Caki2 (cell line): ENCODE measurements at regions not wholly inside any gene's neighbourhood (a gene's known extent, or its start where the extent isn't known, plus 50 kb on each side); places are given as distances from the start of the nearest gene placed in this dataset.

ENCODE experiments used
- DNase-seq: peaks from one replicate; pipeline ENCODE4 v3.0.0-alpha.2; 2015; ENCODE audit warnings: low read depth
- in situ Hi-C: cut with HindIII; loops from 2 replicates; pipeline ENCODE4 v1.10.0; 2016; ENCODE audit warnings: low sequenced_read_pairs, low pct_unique_long_range_greater_than_20kb, mixed read lengths

- in situ Hi-C loops: no loop called here
- DNase-seq: no peak
These were observed 122.5 kb downstream of the DICER1 start for GRCh38 chr14:95034788-95035187.

- no peak for DNase-seq
- in situ Hi-C loops: no loop called here
These were observed 123.4 kb downstream of the DICER1 start for GRCh38 chr14:95033682-95034632.

- in situ Hi-C loops: no loop called here
- no peak for DNase-seq
These were observed 124.3 kb downstream of the DICER1 start for GRCh38 chr14:95033031-95033430.

- in situ Hi-C loops: no loop called here
- DNase-seq: no peak
These were observed 130.4 kb downstream of the DICER1 start for GRCh38 chr14:95026851-95027463.

- in situ Hi-C loops: no loop called here
These were observed 131.4 kb downstream of the DICER1 start for GRCh38 chr14:95025941-95026340.

GRCh38 chr14:95025218-95025617 lies 132.1 kb downstream of the DICER1 start:
- in situ Hi-C loops: no loop called here
- no peak for DNase-seq

More at GRCh38 chr14:95025941-95026340, 131.4 kb downstream of the DICER1 start:
- DNase-seq: no peak

- in situ Hi-C loops: no loop called here
- no peak for DNase-seq
These were observed 132.9 kb downstream of the DICER1 start for GRCh38 chr14:95024380-95024779.

- no peak for DNase-seq
- in situ Hi-C loops: no loop called here
These were observed 133.4 kb downstream of the DICER1 start for GRCh38 chr14:95023886-95024285.

GRCh38 chr14:95023115-95023514 lies 134.2 kb downstream of the DICER1 start:
- in situ Hi-C loops: no loop called here
- DNase-seq: no peak

GRCh38 chr14:95021588-95021987 lies 135.7 kb downstream of the DICER1 start:
- DNase-seq: no peak
- in situ Hi-C loops: no loop called here

GRCh38 chr14:95018821-95019220 lies 138.5 kb downstream of the DICER1 start:
- in situ Hi-C loops: no loop called here
- no peak for DNase-seq

GRCh38 chr14:95015046-95015445 lies 142.3 kb downstream of the DICER1 start:
- in situ Hi-C loops: no loop called here
- no peak for DNase-seq

- DNase-seq: no peak
- in situ Hi-C loops: no loop called here
These were observed 143.3 kb downstream of the DICER1 start for GRCh38 chr14:95014036-95014435.

GRCh38 chr14:95011445-95012006 lies 145.8 kb downstream of the DICER1 start:
- in situ Hi-C loops: no loop called here
- DNase-seq: no peak

GRCh38 chr14:95008445-95009217 lies 148.7 kb downstream of the DICER1 start:
- no peak for DNase-seq
- in situ Hi-C loops: no loop called here

- in situ Hi-C loops: no loop called here
These were observed 149.4 kb downstream of the DICER1 start for GRCh38 chr14:95007921-95008320.

GRCh38 chr14:95006479-95006878 lies 150.8 kb downstream of the DICER1 start:
- DNase-seq: no peak
- in situ Hi-C loops: no loop called here

More at GRCh38 chr14:95007921-95008320, 149.4 kb downstream of the DICER1 start:
- DNase-seq: no peak

GRCh38 chr14:95006051-95006450 lies 151.3 kb downstream of the DICER1 start:
- DNase-seq: no peak
- in situ Hi-C loops: no loop called here
